Ovary (tissue), 7 donors: ENCODE measurements at regions not wholly inside any gene's neighbourhood (a gene's known extent, or its start where the extent isn't known, plus 50 kb on each side); places are given as distances from the start of the nearest gene placed in this dataset.

Source experiments
- DNase-seq, 5 donors: peaks; one replicate each; pipeline ENCODE4 v3.0.0-alpha.2; 2019 to 2020
- H3K27ac ChIP-seq, 2 donors: fragments of 200-600 bp; one replicate each; pipeline versions ENCODE4 v1.5.1 to v1.8.0; 2019 to 2022
- H3K27me3 ChIP-seq: fragments of 200-600 bp; one replicate; pipeline ENCODE4 v1.8.0; 2022
- H3K36me3 ChIP-seq: fragments of 200-600 bp; sonication (generic); one replicate; pipeline ENCODE4 v1.5.1; 2019
- H3K4me1 ChIP-seq: one replicate; pipeline ENCODE4 v1.8.1; 2013; ENCODE audit warnings: mild to moderate bottlenecking, moderate library complexity; ENCODE audit not compliant: insufficient read depth
- H3K4me3 ChIP-seq: fragments of 200-600 bp; sonication (generic); one replicate; pipeline ENCODE4 v1.5.1; 2017
- H3K9me3 ChIP-seq, 2 donors: fragments of 200-600 bp in 1 of 2; sonication (generic) in 1 of 2; one replicate each; pipeline versions ENCODE4 v1.5.1 to v1.8.1; 2013 to 2019; ENCODE audit warnings: mild to moderate bottlenecking in 1 of 2, moderate library complexity in 1 of 2
- EP300 ChIP-seq: sonication (generic); formaldehyde crosslinking; IDR thresholded peaks from one replicate; pipeline ENCODE4 v1.6.1; 2017; ENCODE audit warnings: antibody characterized with exemption
- POLR2A ChIP-seq: fragments of 450-650 bp; IDR thresholded peaks from one replicate; pipeline ENCODE4 v1.6.1; 2017; ENCODE audit warnings: antibody characterized with exemption, mild to moderate bottlenecking, moderate library complexity
- WGBS, 3 donors: extraction: QIAGEN DNeasy Blood & Tissue Kit in 1 of 3; methylation state at CpG; one replicate each; pipeline versions ENCODE4 v1.1.5 to v1.1.7; 2013 to 2017; 5-methylcytosine and 5-hydroxymethylcytosine counted together
- intact Hi-C, 4 donors: fragments of 100-400 bp; cut with DNase I; formaldehyde crosslinking; loops; one replicate each; pipeline versions ENCODE4 v1.11.0 to v1.15.1; 2022 to 2023
- TF ChIP-seq, protein P1 (sequence below), 3 donors: fragments of 450-650 bp in 2 of 3; fragments of 200-600 bp in 1 of 3; IDR thresholded peaks; one replicate each; pipeline versions ENCODE4 v1.5.1 to v1.8.0; 2016 to 2022; ENCODE audit warnings: antibody characterized with exemption in 3 of 3, mild to moderate bottlenecking in 1 of 3
- donor health status: DM: no; HTN: no; CAD: no; lungs with moderate emphysema.
- donor health status: DM: no; HTN: no; CAD: no.
- donor health status: Bipolar disorder and iron deficiency.
- donor health status: DM: no; HTN: no; CAD: no.
- donor health status: DM: yes; HTN: yes; CAD: no.

DNA sequence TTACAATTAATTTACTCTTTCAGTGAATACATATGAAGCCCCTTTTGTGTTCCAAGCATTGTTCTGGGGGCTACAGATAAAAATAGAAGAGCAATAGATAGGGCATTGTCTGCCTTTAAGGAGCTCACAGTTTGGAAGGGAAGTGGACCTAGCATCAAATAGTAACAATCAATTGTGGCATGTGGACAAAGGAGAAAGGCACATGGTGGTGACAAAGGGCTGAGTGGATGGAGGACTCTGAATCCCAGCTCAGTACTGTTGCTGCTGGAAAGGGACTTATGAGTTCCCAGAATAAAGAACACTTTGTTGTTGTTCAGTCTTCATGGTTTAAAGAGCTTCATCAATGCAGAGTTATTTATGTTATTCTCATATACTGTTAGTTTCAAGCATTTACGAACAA, 217.7 kb downstream of the HRH4 start:
- Histone ChIP-seq H3K4me1 (no peaks in the 10 kb centered on the region), H3K9me3 (no peaks in the 10 kb centered on the region), H3K36me3 (no peaks in the 10 kb centered on the region), H3K4me3 (no peak overlapping the region), H3K27ac (no peak overlapping the region), H3K27me3 (no peaks in the 10 kb centered on the region)
- 90 to 100% (median 98%) methylated on average over 1 of the region's 1 CpG for WGBS, 3 donors
- intact Hi-C loops = no loop called here
- no peak for TF ChIP-seq EP300
- TF ChIP-seq POLR2A = no peak
- TF ChIP-seq, protein P1, sequence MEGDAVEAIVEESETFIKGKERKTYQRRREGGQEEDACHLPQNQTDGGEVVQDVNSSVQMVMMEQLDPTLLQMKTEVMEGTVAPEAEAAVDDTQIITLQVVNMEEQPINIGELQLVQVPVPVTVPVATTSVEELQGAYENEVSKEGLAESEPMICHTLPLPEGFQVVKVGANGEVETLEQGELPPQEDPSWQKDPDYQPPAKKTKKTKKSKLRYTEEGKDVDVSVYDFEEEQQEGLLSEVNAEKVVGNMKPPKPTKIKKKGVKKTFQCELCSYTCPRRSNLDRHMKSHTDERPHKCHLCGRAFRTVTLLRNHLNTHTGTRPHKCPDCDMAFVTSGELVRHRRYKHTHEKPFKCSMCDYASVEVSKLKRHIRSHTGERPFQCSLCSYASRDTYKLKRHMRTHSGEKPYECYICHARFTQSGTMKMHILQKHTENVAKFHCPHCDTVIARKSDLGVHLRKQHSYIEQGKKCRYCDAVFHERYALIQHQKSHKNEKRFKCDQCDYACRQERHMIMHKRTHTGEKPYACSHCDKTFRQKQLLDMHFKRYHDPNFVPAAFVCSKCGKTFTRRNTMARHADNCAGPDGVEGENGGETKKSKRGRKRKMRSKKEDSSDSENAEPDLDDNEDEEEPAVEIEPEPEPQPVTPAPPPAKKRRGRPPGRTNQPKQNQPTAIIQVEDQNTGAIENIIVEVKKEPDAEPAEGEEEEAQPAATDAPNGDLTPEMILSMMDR (IDR thresholded peaks at IDR 0.05) = no peak
- DNase-seq = no peak

DNA sequence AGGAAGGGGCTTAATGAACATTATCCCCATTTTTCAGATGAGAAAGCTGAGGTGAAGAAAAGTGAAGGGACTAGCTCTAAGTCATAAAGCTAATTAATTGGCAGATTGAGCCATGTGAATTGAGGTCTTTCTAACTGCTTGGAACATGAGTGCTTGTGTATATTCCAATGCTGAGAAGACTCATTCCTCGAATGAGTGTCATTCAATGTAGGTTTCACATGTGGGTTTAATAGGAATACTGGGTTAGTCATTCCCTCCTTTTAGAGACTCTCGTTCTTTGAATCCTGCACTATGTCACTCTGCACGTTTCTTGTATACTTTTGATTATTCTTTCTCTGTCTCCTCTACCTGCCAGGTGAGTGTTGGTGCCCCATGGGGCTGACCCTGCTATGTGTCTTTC, 218.2 kb downstream of the HRH4 start:
- intact Hi-C loops = no loop called here
- Histone ChIP-seq H3K4me3 (no peak overlapping the region), H3K4me1 (no peaks in the 10 kb centered on the region), H3K27me3 (no peaks in the 10 kb centered on the region), H3K27ac (no peak overlapping the region), H3K9me3 (no peaks in the 10 kb centered on the region), H3K36me3 (no peaks in the 10 kb centered on the region)
- no peak for DNase-seq
- WGBS, 3 donors = 82 to 92% (median 88%) methylated on average over 3 of the region's 3 CpGs
- TF ChIP-seq, protein P1 (IDR thresholded peaks at IDR 0.05) = no peak
- TF ChIP-seq POLR2A (no peak), EP300 (no peak)

- Histone ChIP-seq H3K4me1 (no peaks in the 10 kb centered on the region), H3K9me3 (no peaks in the 10 kb centered on the region), H3K27ac (no peak overlapping the region), H3K36me3 (no peaks in the 10 kb centered on the region), H3K27me3 (no peaks in the 10 kb centered on the region), H3K4me3 (no peak overlapping the region)
- TF ChIP-seq POLR2A = no peak
- no peak for TF ChIP-seq EP300
- TF ChIP-seq, protein P1 (IDR thresholded peaks at IDR 0.05) = no peak
- intact Hi-C loops = no loop called here
- WGBS, 3 donors = 55 to 65% (median 61%) methylated on average over 4 of the region's 4 CpGs
- DNase-seq = no peak
Observed at GRCh38 chr18:24679062-24679461, 218.6 kb downstream of the HRH4 start.

- no peak overlapping the region for H3K4me3 ChIP-seq
- H3K27ac ChIP-seq = no peak overlapping the region
- H3K4me1 ChIP-seq = peaks cover 3% of the 10 kb centered on the region
- no peaks in the 10 kb centered on the region for H3K36me3 ChIP-seq
- no peak for DNase-seq
- WGBS, 3 donors = 94 to 97% (median 95%) methylated on average over 1 of the region's 1 CpG
- no peak for TF ChIP-seq EP300
- TF ChIP-seq, protein P1 (IDR thresholded peaks at IDR 0.05) = no peak
- TF ChIP-seq POLR2A = no peak
- intact Hi-C loops = no loop called here
- H3K9me3 ChIP-seq = no peaks in the 10 kb centered on the region
- no peaks in the 10 kb centered on the region for H3K27me3 ChIP-seq
Observed at GRCh38 chr18:24683925-24684324, 223.5 kb downstream of the HRH4 start.
